IPS-18c (cell line): ENCODE measurements at regions not wholly inside any gene's neighbourhood (a gene's known extent, or its start where the extent isn't known, plus 50 kb on each side); places are given as distances from the start of the nearest gene placed in this dataset.

ENCODE experiments used
- H3K4me3 ChIP-seq: 2 replicates; pipeline ENCODE4 v1.7.0; 2013; ENCODE audit warnings: low read depth, mild to moderate bottlenecking, low read length, moderate library complexity; ENCODE audit not compliant: insufficient read depth
- H3K9me3 ChIP-seq: one replicate; pipeline ENCODE4 v1.6.1; 2013; ENCODE audit warnings: mild to moderate bottlenecking, low read length, moderate library complexity; ENCODE audit not compliant: control insufficient read depth, insufficient read depth

DNA sequence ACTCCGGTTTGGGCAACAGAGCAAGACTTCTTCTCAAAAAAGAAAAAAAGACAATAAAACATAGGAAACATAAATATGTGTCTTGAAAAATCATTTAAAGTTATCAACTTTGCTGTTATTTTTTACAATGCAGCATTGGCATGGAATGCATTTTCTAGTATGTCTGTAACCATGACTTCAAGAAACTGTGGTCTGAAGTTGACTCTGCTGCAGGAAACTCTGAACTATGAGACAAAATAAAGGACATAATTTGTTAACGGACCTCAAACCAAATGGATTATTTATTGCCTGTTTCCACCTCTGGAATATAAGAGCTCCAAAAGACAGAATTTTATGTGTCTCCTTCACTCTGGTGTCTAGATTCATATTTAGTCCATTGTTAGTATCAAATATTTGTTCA lies 79.1 kb downstream of the TRIB2 start:
- H3K4me3 ChIP-seq: no peak overlapping the region
- no peaks in the 10 kb centered on the region for H3K9me3 ChIP-seq

DNA sequence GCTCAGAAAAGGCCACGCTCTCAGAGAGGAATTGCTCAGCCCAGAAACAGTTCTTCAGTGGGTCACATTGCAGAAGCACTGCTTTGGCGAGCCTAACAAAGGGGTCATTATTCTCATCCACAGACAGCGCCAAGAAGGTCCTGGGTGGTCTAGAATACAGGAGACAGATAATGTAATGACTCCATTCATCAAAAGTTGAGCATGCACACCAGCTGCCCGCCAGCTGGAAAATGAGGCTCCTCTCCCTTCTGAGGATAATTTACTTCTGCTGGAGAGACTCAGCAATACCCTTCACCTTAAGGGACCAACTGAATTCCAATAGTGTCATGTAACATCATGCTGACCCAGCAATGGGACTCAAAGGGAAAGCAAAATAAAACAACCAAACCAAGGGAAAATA lies 79.9 kb downstream of the TRIB2 start:
- Histone ChIP-seq H3K4me3 (no peak overlapping the region), H3K9me3 (no peaks in the 10 kb centered on the region)

DNA sequence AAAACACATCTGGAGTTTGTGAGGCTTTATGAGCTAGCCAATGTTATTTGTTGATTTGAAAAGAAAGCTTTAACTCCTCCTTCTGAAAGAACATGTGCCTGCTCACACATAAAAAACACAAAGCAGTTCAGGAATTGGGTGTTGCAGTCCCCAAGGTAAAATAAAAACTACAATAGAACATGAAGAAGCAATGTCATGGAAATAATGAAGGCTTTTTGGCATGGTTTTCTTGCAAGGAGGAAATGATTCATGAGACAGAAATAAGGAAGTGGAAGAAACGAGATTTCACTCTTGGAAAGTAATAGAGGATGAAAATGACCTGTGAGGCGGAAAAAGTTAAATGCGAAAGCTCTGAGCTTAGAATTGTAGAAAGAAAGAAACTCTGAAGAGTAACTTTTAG lies 81.1 kb downstream of the TRIB2 start:
- Histone ChIP-seq H3K4me3 (no peak overlapping the region), H3K9me3 (no peaks in the 10 kb centered on the region)

DNA sequence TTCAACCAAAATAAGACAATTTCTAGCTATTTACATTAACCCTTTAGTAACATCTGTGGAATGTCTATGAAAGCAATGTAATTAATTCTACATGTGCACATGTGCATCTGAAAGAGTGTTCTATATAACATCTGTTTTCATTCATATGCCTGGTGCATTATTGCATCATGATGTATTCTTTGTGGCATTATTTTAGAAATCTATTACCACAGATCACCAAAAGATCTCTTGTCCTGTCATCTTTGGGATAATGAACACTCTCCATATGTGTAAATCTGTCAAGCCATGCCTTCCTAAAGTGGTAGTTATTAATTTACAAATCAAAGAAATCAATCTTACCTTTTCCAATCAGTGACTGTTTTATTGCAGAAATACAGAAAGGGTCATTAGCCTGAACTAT lies 86.9 kb downstream of the TRIB2 start:
- Histone ChIP-seq H3K4me3 (no peak overlapping the region), H3K9me3 (no peaks in the 10 kb centered on the region)

DNA sequence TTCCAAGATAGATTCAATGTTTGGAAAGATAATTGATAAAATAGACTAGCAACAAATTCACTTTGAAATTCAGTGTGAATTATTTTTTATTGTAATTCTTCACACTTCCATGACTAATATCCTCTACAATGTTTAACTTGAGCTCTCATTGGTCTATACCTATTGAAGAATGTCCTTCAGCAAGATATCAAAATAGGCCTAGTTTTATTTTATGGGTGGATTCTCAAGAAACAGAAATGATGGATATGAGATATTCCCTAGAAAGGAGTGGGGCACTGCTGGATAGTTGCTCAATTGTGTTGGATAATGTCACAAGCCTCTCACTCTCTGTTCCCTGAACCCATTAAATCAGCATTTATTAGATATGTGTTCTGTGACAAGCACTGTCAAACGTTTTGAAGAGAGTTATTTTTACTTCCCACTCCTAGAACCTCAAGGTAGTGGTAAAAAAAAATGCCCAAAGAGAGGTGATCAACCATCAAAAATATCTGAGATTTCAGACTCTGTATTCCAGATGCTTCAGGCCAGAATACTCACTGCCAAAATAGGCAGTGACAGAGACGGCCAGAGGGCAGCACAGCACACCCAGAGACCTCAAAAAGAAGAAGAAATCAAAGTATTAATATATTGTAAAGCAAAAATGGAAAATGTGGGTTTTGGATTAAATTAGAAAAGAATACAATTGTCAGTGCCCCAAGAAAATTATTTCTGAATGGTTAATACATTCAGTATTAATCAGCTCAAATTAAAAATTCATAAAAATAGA lies 87.5 kb downstream of the TRIB2 start:
- Histone ChIP-seq H3K4me3 (no peak overlapping the region), H3K9me3 (no peaks in the 10 kb centered on the region)

DNA sequence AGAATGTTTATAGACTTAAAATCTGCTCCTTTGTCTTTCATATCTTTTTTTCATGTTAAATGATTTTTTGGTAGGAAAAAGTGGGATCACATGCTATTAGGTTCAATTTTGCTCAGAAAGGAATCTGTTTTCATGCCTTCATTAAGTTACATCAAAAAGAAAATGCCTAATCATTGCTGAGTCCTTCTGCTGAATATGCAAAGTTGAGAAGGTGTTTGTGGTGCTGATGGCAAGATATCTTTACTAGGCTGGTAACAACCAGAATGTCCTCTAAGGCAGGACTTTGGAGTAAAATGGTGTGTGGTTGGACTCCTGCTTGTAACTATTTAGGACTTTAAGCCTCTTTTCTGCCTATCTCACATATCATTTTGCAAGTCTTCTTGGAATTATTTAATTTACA lies 88.3 kb downstream of the TRIB2 start:
- Histone ChIP-seq H3K9me3 (no peaks in the 10 kb centered on the region), H3K4me3 (no peak overlapping the region)

DNA sequence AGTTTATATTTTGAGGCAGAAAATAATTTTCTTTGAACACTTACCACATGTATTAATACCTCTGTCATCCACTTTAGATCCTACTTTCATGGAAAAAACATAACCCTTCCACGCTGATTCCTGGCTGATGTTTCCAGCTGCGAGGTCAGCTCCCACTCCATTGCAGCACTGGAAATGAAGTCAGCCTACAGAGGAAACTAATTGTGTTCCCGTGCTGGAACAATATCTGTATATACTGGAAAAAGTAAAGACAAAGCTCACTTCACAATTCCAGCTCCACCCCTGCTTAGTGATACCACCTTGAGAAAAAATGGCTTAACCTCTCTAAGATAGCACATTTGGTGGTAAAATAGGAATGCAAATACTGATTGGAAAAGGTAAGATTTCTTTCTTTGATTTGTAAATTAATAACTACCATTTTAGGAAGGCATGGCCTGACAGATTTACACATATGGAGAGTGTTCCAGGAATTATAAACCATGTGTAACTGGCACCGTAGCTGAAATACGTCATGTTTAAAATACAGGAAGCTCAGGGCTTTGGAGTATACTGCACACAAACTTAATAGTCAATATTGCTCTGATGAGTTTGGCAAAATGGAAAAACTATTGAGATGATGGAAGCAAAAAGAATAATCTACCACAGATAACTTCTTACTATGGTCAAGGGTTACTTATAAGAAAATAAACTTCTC lies 90.0 kb downstream of the TRIB2 start:
- no peak overlapping the region for H3K4me3 ChIP-seq
- no peaks in the 10 kb centered on the region for H3K9me3 ChIP-seq

DNA sequence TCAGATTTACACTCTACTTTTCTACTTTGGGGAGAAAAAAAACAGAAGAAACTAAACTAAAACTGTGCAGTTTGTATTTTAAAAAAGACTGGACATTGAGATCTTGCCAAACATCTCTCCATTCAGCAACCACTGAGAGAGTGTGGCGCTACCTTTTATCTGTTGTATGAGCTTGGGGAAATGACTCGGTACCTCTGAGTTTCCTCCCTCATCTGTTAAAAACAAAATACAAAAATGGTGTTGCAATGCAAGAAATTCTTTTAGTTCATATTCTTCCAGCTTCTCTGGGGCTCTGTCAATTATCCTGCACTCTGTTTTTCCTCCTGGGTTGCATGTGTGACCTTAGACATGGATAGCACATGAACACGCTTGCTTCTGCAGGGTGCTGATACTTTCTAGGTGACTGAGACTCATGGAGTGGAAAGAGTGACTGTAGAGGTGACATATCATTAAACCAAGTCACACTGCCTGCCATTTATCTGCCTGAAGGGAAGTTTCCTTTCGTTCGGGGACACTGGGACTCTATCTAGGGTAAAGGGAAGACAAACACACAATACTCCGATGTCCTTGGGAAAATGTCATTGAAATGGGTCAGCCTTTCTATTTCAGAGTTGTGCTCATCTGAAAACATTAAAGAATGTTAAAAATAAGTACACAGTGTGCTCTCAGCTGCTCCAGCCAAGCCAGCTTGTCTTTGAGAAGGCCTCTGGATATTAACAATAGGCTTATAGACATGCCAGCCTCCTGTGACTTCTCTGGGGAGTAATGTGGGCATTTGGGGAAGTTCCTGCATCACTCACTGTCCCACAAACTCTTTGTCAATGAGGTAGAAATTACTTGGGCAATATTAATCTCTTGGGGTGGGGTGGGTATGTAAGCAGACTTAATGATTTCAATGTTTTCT lies 91.4 kb downstream of the TRIB2 start:
- no peaks in the 10 kb centered on the region for H3K9me3 ChIP-seq
- H3K4me3 ChIP-seq: no peak overlapping the region

DNA sequence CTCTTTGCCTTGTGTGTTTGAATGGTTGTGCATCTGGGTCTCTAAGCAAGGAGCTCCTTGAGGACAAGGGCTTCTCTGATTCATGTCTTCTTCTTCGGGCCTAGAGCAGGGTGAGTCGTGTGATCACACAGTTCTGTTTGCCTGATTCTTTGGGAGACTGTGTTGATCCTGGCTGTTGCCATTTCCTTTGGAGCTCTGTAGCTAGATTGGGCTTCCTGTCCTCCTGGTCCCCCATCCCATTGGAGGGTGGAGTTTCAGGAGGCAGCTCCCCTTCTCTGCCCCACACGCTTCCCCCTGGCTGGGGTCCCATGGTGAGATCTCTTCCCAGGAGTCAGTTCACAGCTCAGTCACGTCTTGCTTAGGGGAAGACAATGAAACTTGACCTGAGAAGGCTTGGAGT lies 92.8 kb downstream of the TRIB2 start:
- H3K4me3 ChIP-seq: no peak overlapping the region
- no peaks in the 10 kb centered on the region for H3K9me3 ChIP-seq

DNA sequence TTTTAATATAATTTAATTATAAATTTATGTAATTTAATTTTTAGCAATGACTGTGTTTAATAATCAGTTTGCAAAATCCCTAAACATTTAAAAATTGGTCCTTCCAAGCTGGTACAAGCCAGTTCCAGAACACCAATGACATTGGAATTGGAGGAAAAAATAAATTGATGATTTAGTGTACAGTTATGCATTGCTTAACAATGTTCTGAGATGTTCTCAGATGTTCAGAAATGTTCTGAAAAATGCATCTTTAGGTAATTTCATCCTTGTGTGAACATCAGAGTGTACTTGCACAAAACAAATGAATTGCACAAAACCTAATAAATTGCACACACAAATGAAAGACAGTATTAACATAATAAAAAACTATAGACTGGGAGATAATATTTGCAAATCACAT lies 95.2 kb downstream of the TRIB2 start:
- H3K4me3 ChIP-seq: no peak overlapping the region
- no peaks in the 10 kb centered on the region for H3K9me3 ChIP-seq

DNA sequence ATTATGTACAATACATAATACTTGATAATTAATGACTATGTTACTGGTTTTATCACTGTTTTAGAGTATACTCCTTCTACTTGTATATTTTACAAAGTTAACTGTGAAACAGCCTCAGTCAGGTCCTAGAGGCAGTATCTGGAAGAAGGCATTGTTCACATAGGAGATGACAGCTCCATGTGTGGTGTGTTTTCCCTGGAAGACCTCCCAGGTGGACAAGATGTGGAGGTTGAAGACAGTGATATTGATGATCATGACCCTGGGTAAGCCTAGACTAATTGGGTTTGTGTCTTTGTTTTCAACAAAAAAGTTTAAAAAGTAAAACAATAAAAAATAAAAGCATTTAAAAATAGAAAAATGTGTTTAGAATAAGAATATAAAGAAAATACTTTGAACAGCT lies 96.4 kb downstream of the TRIB2 start:
- H3K4me3 ChIP-seq: no peak overlapping the region
- H3K9me3 ChIP-seq: no peaks in the 10 kb centered on the region

DNA sequence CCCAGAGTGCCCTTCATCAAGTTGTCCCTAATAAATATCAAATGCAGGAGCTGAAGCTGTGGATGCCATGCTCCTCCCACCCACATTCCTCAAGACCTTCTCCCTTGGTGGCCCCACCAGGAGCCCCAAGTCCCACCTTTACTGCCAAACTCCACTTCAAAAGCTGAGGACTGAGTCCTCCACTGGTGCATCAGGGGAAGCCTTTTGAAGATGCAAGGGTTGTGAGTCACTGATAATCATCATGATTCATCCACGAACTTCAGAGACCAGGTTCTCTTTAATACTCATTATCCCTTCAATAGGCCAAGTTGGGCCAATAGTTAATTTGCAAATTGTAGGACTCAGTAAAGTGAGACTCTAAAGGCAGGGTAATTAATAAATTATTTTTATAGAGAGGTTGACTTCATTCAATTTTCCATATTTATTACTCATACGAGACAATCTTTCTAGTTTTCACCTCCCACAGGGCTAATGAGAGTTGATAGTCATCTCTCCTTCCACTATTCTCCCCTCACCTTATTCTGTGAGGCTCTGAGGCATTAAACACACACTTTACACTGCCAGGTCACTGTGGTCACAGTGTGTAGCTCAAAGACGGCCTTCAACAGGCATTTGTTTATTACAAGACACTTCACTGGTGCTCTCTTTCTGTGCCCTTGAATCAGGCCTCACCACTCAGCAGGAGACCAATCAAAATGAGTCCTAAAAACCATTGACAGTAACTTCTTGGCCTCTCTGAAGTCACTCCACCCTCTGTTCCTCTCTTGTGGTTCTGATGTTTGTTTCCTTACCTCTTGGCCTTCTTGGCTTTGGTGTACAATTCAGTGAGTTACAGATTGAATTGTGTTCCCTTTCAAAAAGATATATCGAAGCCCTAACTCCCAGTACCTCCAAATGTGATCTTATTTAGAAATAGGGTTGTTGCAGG lies 99.9 kb downstream of the TRIB2 start:
- no peaks in the 10 kb centered on the region for H3K9me3 ChIP-seq
- no peak overlapping the region for H3K4me3 ChIP-seq

DNA sequence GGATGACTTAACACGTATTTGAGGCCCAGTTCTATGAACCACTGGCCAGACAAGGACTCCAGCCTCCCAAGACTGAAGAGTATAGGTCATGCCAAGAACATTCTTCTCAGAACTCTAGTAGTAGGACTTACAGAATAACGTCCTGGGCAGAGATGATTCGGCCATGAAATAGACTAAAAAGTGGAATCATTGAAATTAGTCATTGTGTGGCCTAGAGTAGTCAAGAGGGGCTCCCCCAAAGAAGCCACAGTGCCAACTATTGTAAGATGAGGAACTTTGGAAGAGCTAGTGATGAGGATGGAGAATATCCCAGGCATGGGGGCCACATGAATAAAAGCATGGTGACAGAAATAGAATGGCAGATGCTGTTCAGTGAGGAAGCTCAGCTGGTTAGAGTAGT lies 101.1 kb downstream of the TRIB2 start:
- H3K9me3 ChIP-seq: no peaks in the 10 kb centered on the region

DNA sequence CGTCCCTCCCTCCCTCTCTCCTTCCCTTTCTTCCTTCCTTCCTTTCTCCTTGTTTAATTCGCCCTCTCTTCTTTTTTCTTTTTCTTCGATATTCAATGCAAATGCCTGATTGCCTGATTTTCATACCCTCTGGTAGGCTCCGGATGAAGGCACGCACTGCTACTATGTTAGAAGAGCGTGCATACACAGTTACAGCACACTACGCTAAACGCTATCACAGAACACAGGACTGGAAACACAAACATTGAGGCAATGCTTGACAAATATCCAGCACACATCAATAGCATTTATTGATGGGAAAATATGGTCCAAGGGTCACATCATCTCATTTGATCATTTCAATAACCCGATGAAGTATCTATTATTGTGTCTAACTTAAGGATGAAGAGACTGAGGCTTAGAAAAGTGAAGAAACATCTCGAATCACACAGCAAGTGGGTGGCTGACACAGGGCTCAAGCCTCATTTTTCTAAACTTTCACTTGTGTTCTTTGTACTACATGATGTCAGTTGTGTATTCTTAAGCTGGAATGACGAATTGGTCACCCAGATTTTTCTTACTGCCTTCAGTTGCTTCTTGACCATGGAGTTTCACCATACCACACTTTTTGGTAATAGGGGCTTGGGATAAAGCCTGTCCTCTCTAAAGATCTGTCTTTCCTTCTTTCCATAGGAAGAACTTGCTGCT lies 101.8 kb downstream of the TRIB2 start:
- H3K4me3 ChIP-seq: no peak overlapping the region

More for the DNA sequence above, 101.1 kb downstream of the TRIB2 start:
- H3K4me3 ChIP-seq: no peak overlapping the region

DNA sequence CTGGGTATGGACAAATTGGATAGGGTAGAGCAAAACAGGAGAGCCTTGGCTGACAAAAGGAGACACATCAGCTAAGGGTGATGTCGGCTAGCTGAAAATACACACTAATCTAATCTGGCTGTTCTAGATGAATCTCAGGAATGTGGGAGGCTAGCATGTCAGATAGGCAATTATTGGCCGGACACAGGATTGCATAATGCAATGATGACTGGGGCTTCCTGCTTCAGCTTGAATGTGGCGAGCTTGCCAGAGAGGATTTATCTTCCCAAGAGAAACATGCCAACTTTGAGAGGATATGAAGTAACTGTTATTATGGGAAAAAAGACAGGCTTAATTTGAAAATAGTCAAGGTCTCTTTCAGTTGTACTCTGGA lies 102.4 kb downstream of the TRIB2 start:
- no peaks in the 10 kb centered on the region for H3K9me3 ChIP-seq
- no peak overlapping the region for H3K4me3 ChIP-seq

More for the DNA sequence above, 101.8 kb downstream of the TRIB2 start:
- no peaks in the 10 kb centered on the region for H3K9me3 ChIP-seq

DNA sequence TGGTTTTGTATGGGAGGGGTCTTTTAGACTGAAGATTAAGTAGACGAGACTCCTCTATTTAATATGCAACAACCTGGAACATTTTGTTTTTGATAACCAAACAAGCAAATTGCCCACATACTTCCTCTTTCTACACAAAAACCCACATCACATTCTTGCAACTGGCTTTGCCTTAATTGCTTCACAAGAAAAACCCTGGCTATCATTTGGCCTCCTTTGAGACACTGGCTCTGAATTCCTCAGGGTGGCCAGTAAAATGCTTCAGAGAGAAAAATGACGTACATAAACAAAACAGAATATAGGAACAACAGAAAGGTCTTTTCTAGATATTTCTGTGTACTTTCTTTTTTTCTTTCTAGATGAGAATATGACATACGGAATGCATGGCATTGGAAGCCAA lies 103.0 kb downstream of the TRIB2 start:
- Histone ChIP-seq H3K9me3 (no peaks in the 10 kb centered on the region), H3K4me3 (no peak overlapping the region)
